ENCODE measurements at regions not wholly inside any gene's neighbourhood (a gene's known extent, or its start where the extent isn't known, plus 50 kb on each side); places are given as distances from the start of the nearest gene placed in this dataset.

DNA sequence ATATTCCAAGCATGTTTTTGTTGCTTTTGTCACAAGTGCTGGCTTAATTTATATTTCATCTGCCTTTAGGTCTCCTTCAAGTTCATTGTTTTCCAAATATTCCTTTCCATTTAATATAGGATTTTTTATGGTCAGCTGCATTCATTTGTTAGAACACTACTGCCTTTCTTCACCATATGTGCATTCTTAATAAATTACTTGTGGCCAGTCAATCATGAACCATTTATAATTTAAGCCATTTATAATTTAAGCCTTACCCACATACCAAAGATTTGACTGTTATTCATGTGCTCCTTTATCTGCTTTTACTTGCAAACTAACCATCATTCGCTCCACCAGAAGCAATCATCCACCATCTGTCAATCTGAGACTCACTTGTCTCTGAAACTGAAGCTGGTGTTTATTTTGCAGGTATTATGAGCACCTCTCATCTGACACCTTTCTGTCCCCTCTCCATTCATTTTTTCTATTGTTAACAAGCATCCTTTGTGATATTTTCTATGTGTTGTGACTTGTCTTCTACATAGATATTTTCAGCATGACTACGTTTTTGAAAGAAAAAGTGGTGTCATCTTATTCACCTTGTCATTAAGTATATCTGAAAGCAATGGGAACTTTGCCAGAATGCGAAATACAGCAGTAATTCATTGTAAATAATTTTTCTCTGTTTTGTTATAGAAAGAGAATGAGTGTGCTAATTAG, 786.8 kb downstream of the KCNJ3 start:
- TF ChIP-seq, protein P1, sequence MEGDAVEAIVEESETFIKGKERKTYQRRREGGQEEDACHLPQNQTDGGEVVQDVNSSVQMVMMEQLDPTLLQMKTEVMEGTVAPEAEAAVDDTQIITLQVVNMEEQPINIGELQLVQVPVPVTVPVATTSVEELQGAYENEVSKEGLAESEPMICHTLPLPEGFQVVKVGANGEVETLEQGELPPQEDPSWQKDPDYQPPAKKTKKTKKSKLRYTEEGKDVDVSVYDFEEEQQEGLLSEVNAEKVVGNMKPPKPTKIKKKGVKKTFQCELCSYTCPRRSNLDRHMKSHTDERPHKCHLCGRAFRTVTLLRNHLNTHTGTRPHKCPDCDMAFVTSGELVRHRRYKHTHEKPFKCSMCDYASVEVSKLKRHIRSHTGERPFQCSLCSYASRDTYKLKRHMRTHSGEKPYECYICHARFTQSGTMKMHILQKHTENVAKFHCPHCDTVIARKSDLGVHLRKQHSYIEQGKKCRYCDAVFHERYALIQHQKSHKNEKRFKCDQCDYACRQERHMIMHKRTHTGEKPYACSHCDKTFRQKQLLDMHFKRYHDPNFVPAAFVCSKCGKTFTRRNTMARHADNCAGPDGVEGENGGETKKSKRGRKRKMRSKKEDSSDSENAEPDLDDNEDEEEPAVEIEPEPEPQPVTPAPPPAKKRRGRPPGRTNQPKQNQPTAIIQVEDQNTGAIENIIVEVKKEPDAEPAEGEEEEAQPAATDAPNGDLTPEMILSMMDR (conservative IDR thresholded peaks at IDR 0.05; ENCODE audit: low read depth, low read length), result no peak
- no peak for TF ChIP-seq EZH2 (IDR thresholded peaks at IDR 0.05; ENCODE audit: low read length, unreplicated experiment)
